DLD1 (cell line): ENCODE measurements at regions not wholly inside any gene's neighbourhood (a gene's known extent, or its start where the extent isn't known, plus 50 kb on each side); places are given as distances from the start of the nearest gene placed in this dataset.

Experiments
- in situ Hi-C: cut with HindIII; loops from 2 replicates; pipeline ENCODE4 v1.10.0; 2017; ENCODE audit warnings: low sequenced_read_pairs

GRCh38 chr6:156575361-156575760 is 201.8 kb upstream of the ARID1B start:
- in situ Hi-C loops: no loop called here

- in situ Hi-C loops: no loop called here
Measured at GRCh38 chr6:156564807-156565149, 212.4 kb upstream of the ARID1B start.

GRCh38 chr6:156564127-156564806 is 212.9 kb upstream of the ARID1B start:
- in situ Hi-C loops: no loop called here

GRCh38 chr6:156563714-156564113 is 213.5 kb upstream of the ARID1B start:
- in situ Hi-C loops: no loop called here

GRCh38 chr6:156562636-156563035 is 214.5 kb upstream of the ARID1B start:
- in situ Hi-C loops: no loop called here

- in situ Hi-C loops: no loop called here
Measured at GRCh38 chr6:156562019-156562418, 215.2 kb upstream of the ARID1B start.

GRCh38 chr6:156560476-156560875 is 216.7 kb upstream of the ARID1B start:
- in situ Hi-C loops: no loop called here

- in situ Hi-C loops: no loop called here
Measured at GRCh38 chr6:156559162-156559690, 218.0 kb upstream of the ARID1B start.

GRCh38 chr6:156557911-156558259 is 219.3 kb upstream of the ARID1B start:
- in situ Hi-C loops: no loop called here

GRCh38 chr6:156557251-156557910 is 219.8 kb upstream of the ARID1B start:
- in situ Hi-C loops: no loop called here

GRCh38 chr6:156556811-156557210 is 220.4 kb upstream of the ARID1B start:
- in situ Hi-C loops: no loop called here

GRCh38 chr6:156555116-156555515 is 222.1 kb upstream of the ARID1B start:
- in situ Hi-C loops: no loop called here

GRCh38 chr6:156554160-156554559 is 223.0 kb upstream of the ARID1B start:
- in situ Hi-C loops: no loop called here

- in situ Hi-C loops: no loop called here
Measured at GRCh38 chr6:156552849-156553248, 224.3 kb upstream of the ARID1B start.

GRCh38 chr6:156550949-156551348 is 226.2 kb upstream of the ARID1B start:
- in situ Hi-C loops: no loop called here

- in situ Hi-C loops: no loop called here
Measured at GRCh38 chr6:156545931-156546330, 231.2 kb upstream of the ARID1B start.

GRCh38 chr6:156545021-156545420 is 232.2 kb upstream of the ARID1B start:
- in situ Hi-C loops: no loop called here

GRCh38 chr6:156544046-156544445 is 233.1 kb upstream of the ARID1B start:
- in situ Hi-C loops: no loop called here

- in situ Hi-C loops: no loop called here
Measured at GRCh38 chr6:156543431-156543830, 233.7 kb upstream of the ARID1B start.

GRCh38 chr6:156538875-156539660 is 238.1 kb upstream of the ARID1B start:
- in situ Hi-C loops: no loop called here

- in situ Hi-C loops: no loop called here
Measured at GRCh38 chr6:156534594-156534993, 242.6 kb upstream of the ARID1B start.
